H1 (cell line): ENCODE measurements at regions not wholly inside any gene's neighbourhood (a gene's known extent, or its start where the extent isn't known, plus 50 kb on each side); places are given as distances from the start of the nearest gene placed in this dataset.

Experiments
- CTCF ChIA-PET: fragments of 300-600 bp; sonication (Branson Sonifier 250); formaldehyde crosslinking; loops from one replicate; lab custom pipeline; 2021; ENCODE audit not compliant: partially characterized antibody; lab: Charles Lee
- POLR2A ChIA-PET: fragments of 300-600 bp; sonication (Branson Sonifier 250); formaldehyde crosslinking; loops from one replicate; lab custom pipeline; 2021; ENCODE audit warnings: inconsistent platforms; ENCODE audit not compliant: partially characterized antibody; lab: Charles Lee
- DNase-seq, 2 experiments: peaks; one replicate each; pipeline versions ENCODE4 v3.0.0 to v3.0.0-alpha.2; 2010 to 2022; ENCODE audit warnings: low spot score in 2 of 2, low read depth in 1 of 2, mixed read lengths in 1 of 2
- FAIRE-seq: peaks from 2 replicates; lab custom pipeline; 2011; peaks lifted over from hg19 to GRCh38; lab: Jason Lieb, UNC
- H2AFZ ChIP-seq: 2 replicates; pipeline ENCODE4 v1.8.1; 2012; ENCODE audit warnings: low read length, inconsistent platforms
- H2AK5ac ChIP-seq: 2 replicates; pipeline ENCODE4 v1.6.1; 2013; ENCODE audit warnings: low read depth, low read length
- H2BK120ac ChIP-seq: replicated peaks from 2 replicates; pipeline ENCODE3; 2013; ENCODE audit warnings: low read depth, low read length, inconsistent platforms
- H2BK12ac ChIP-seq: 2 replicates; pipeline ENCODE4 v1.6.1; 2013; ENCODE audit warnings: low read depth, low read length
- H2BK15ac ChIP-seq: 2 replicates; pipeline ENCODE4 v1.6.1; 2013; ENCODE audit warnings: low read length
- H2BK20ac ChIP-seq: 2 replicates; pipeline ENCODE4 v1.6.1; 2013; ENCODE audit warnings: low read length
- H2BK5ac ChIP-seq: 2 replicates; pipeline ENCODE4 v1.6.1; 2013; ENCODE audit warnings: low read depth, low read length
- H3K14ac ChIP-seq: 2 replicates; pipeline ENCODE4 v1.6.1; 2013; ENCODE audit warnings: inconsistent platforms; ENCODE audit not compliant: insufficient read length
- H3K18ac ChIP-seq: 2 replicates; pipeline ENCODE4 v1.6.1; 2013; ENCODE audit warnings: low read length; ENCODE audit errors: extremely low read depth
- H3K23ac ChIP-seq: 2 replicates; pipeline ENCODE4 v1.6.1; 2013; ENCODE audit warnings: inconsistent platforms; ENCODE audit not compliant: insufficient read length
- H3K23me2 ChIP-seq: 2 replicates; pipeline ENCODE4 v1.6.1; 2013; ENCODE audit warnings: low read depth, low read length
- H3K27ac ChIP-seq: 2 replicates; pipeline ENCODE4 v1.6.1; 2011; ENCODE audit warnings: low read depth, low read length, inconsistent platforms
- H3K27me3 ChIP-seq, 4 experiments: replicated peaks in 1 of 4; 1 replicate in 1 of 4; 2 replicates in 3 of 4; pipeline versions ENCODE4 v1.6.1 to v1.8.1; 2011 to 2013; ENCODE audit warnings: low read length in 3 of 4, mild to moderate bottlenecking in 3 of 4, inconsistent platforms in 2 of 4, mixed read lengths in 2 of 4, moderate library complexity in 1 of 4; ENCODE audit not compliant: control insufficient read depth in 3 of 4, insufficient read depth in 3 of 4; ENCODE audit errors: extremely low read depth in 1 of 4
- H3K36me3 ChIP-seq, 4 experiments: 2 replicates each; pipeline versions ENCODE4 v1.6.1 to v1.8.1; 2011 to 2013; ENCODE audit warnings: mild to moderate bottlenecking in 4 of 4, low read length in 3 of 4, moderate library complexity in 2 of 4, control low read depth in 1 of 4, inconsistent platforms in 1 of 4; ENCODE audit not compliant: insufficient read depth in 4 of 4, control insufficient read depth in 2 of 4
- H3K4ac ChIP-seq: replicated peaks from 2 replicates; pipeline ENCODE3; 2013; ENCODE audit warnings: low read length, low read depth, mixed read lengths, inconsistent platforms; ENCODE audit not compliant: insufficient read length
- H3K4me1 ChIP-seq, 4 experiments: replicated peaks in 1 of 4; 1 replicate in 1 of 4; 2 replicates in 3 of 4; pipeline versions ENCODE4 v1.6.1 to v1.8.1; 2011 to 2013; ENCODE audit warnings: low read length in 3 of 4, inconsistent platforms in 2 of 4, mixed read lengths in 1 of 4; ENCODE audit not compliant: insufficient read depth in 4 of 4, control insufficient read depth in 3 of 4
- H3K4me2 ChIP-seq, 2 experiments: 2 replicates each; pipeline versions ENCODE4 v1.6.1 to v1.8.1; 2011 to 2013; ENCODE audit warnings: low read depth in 2 of 2, low read length in 2 of 2, control low read depth in 1 of 2, inconsistent platforms in 1 of 2, mild to moderate bottlenecking in 1 of 2; ENCODE audit not compliant: insufficient read depth in 1 of 2
- H3K4me3 ChIP-seq, 4 experiments: fragments of 200-600, 300-600 bp in 1 of 4; sonication (generic), shearing (Covaris generic), sonication (Bioruptor Twin) in 1 of 4; 2 replicates each; pipeline versions ENCODE4 v1.5.1 to v1.8.1; 2011 to 2016; ENCODE audit warnings: low read length in 4 of 4, low read depth in 3 of 4, control low read depth in 2 of 4, inconsistent platforms in 2 of 4, mild to moderate bottlenecking in 2 of 4, mixed read lengths in 1 of 4, moderate library complexity in 1 of 4; ENCODE audit not compliant: insufficient read depth in 2 of 4; ENCODE audit errors: extremely low read depth in 1 of 4
- H3K56ac ChIP-seq: replicated peaks from 2 replicates; pipeline ENCODE3; 2013; ENCODE audit warnings: low read depth, mild to moderate bottlenecking, mixed read lengths, low read length, inconsistent platforms; ENCODE audit not compliant: insufficient read length
- H3K79me1 ChIP-seq: 2 replicates; pipeline ENCODE4 v1.6.1; 2013; ENCODE audit warnings: low read depth, low read length, control low read depth
- H3K79me2 ChIP-seq, 2 experiments: 2 replicates each; pipeline versions ENCODE4 v1.6.1 to v1.8.1; 2012 to 2013; ENCODE audit warnings: low read length in 2 of 2, mild to moderate bottlenecking in 2 of 2, inconsistent platforms in 1 of 2; ENCODE audit not compliant: insufficient read depth in 2 of 2, control insufficient read depth in 1 of 2
- H3K9ac ChIP-seq, 4 experiments: replicated peaks in 1 of 4; 1 replicate in 1 of 4; 2 replicates in 3 of 4; pipeline versions ENCODE4 v1.6.1 to v1.8.1; 2011 to 2013; ENCODE audit warnings: low read depth in 3 of 4, low read length in 3 of 4, control low read depth in 2 of 4, mild to moderate bottlenecking in 2 of 4, moderate library complexity in 2 of 4, inconsistent platforms in 1 of 4; ENCODE audit errors: extremely low read depth in 1 of 4
- H3K9me3 ChIP-seq, 2 experiments: 2 replicates each; pipeline versions ENCODE4 v1.6.1 to v1.8.1; 2012 to 2013; ENCODE audit warnings: mild to moderate bottlenecking in 2 of 2, moderate library complexity in 2 of 2, control low read depth in 1 of 2, inconsistent platforms in 1 of 2, low read depth in 1 of 2, low read length in 1 of 2, mixed read lengths in 1 of 2; ENCODE audit not compliant: insufficient read depth in 2 of 2
- H4K20me1 ChIP-seq, 2 experiments: replicated peaks in 1 of 2; 2 replicates each; pipeline versions ENCODE3 to v1.8.1; 2011 to 2013; ENCODE audit warnings: inconsistent platforms in 2 of 2, low read length in 2 of 2, mild to moderate bottlenecking in 1 of 2; ENCODE audit not compliant: insufficient read depth in 2 of 2, control insufficient read depth in 1 of 2
- H4K5ac ChIP-seq: 2 replicates; pipeline ENCODE4 v1.6.1; 2013; ENCODE audit warnings: low read length, low read depth, mixed read lengths, inconsistent platforms; ENCODE audit not compliant: insufficient read length
- H4K8ac ChIP-seq: 2 replicates; pipeline ENCODE4 v1.8.0; 2013; ENCODE audit warnings: mild to moderate bottlenecking, moderate library complexity, low read length, inconsistent platforms; ENCODE audit not compliant: insufficient read depth; ENCODE audit errors: extremely low read depth
- H4K91ac ChIP-seq: replicated peaks from 2 replicates; pipeline ENCODE3; 2013; ENCODE audit warnings: low read length, mixed read lengths, inconsistent platforms; ENCODE audit not compliant: insufficient read length
- BRCA1 ChIP-seq: IDR thresholded peaks from 2 replicates; pipeline ENCODE4 v1.6.1; 2012; ENCODE audit warnings: low read depth, low read length, improper control_type of control experiment
- CEBPB ChIP-seq: IDR thresholded peaks from 2 replicates; pipeline ENCODE4 v1.6.1; 2012; ENCODE audit warnings: low read depth, low read length
- MAFK ChIP-seq: IDR thresholded peaks from 2 replicates; pipeline ENCODE4 v1.6.1; 2012; ENCODE audit warnings: low read depth, mild to moderate bottlenecking, improper control_type of control experiment, low read length
- NANOG ChIP-seq: IDR thresholded peaks from 2 replicates; pipeline ENCODE4 v1.6.1; 2011; ENCODE audit warnings: low read length, low read depth, mild to moderate bottlenecking, inconsistent platforms; ENCODE audit not compliant: insufficient read depth, poor library complexity, severe bottlenecking
- POLR2A ChIP-seq, 2 experiments: IDR thresholded peaks; 1 replicate in 1 of 2; 2 replicates in 1 of 2; pipeline ENCODE4 v1.6.1; 2011; ENCODE audit warnings: low read depth in 2 of 2, low read length in 2 of 2, mild to moderate bottlenecking in 2 of 2; ENCODE audit errors: control extremely low read depth in 1 of 2
- RAD21 ChIP-seq, 2 experiments: IDR thresholded peaks in 1 of 2; conservative IDR thresholded peaks in 1 of 2; 2 replicates each; pipeline ENCODE4 v1.6.1; 2011; ENCODE audit warnings: low read depth in 2 of 2, low read length in 2 of 2, improper control_type of control experiment in 1 of 2, inconsistent platforms in 1 of 2, mild to moderate bottlenecking in 1 of 2, moderate library complexity in 1 of 2
- TCF12 ChIP-seq: IDR thresholded peaks from 2 replicates; pipeline ENCODE4 v1.6.1; 2011; ENCODE audit warnings: low read depth, mild to moderate bottlenecking, low read length
- USF2 ChIP-seq: IDR thresholded peaks from 2 replicates; pipeline ENCODE4 v1.6.1; 2011; ENCODE audit warnings: low read length, improper control_type of control experiment
- ZNF274 ChIP-seq: IDR thresholded peaks from 2 replicates; pipeline ENCODE4 v1.7.0; 2012; ENCODE audit warnings: low read length, borderline replicate concordance; ENCODE audit errors: extremely low read depth
- WGBS, 2 experiments: shearing (Covaris generic) in 1 of 2; methylation state at CpG; one replicate each; pipeline versions ENCODE4 v1.1.6 to v1.1.7; 2013 to 2015; ENCODE audit warnings: low lambda C conversion rate in 2 of 2, mixed read lengths in 2 of 2, inconsistent platforms in 1 of 2, low coverage in 1 of 2, missing lambda C conversion rate in 1 of 2; ENCODE audit not compliant: insufficient replicate concordance in 2 of 2, insufficient coverage in 1 of 2, insufficient read length in 1 of 2; ENCODE audit errors: extremely low coverage in 1 of 2, missing lambda C conversion rate in 1 of 2; 5-methylcytosine and 5-hydroxymethylcytosine counted together

DNA sequence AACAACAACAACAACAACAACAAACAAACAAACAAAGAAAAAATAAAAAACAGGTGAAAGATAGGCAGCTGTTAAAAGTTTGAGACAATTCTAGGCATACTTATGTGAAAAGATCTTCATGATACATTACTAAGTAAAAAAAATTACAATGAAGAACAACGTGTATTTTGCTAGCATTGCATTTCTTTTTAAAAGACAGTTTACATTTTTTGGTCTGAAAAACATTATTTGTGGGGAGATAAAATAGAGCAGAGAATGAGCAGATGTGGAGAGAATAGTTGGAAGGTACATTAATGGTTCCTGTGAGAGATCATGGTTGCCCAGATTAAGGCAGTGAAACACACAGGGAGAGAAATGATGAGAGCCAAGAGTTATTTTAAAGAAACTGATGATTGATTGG lies 210.2 kb upstream of the MKLN1 start:
- Histone ChIP-seq H4K5ac (no peak overlapping the region), H2BK5ac (no peak overlapping the region), H3K18ac (no peak overlapping the region), H3K14ac (no peak overlapping the region), H4K8ac (no peak overlapping the region), H3K27me3 (no peaks in the 10 kb centered on the region; a peak in 1 of 7 replicates), H3K9me3 (peaks cover 14 to 22% of the 10 kb centered on the region in 2 experiments), H2AFZ (no peak overlapping the region), H3K9ac (no peak overlapping the region), H3K56ac (no peak overlapping the region), H3K36me3 (no peaks in the 10 kb centered on the region; a peak in 1 of 8 replicates), H3K4me1 (no peaks in the 10 kb centered on the region), H2AK5ac (no peak overlapping the region), H4K91ac (no peak overlapping the region), H3K4me3 (no peak overlapping the region), H2BK20ac (no peak overlapping the region), H3K4ac (no peak overlapping the region), H2BK15ac (no peak overlapping the region), H3K27ac (no peak overlapping the region), H4K20me1 (no peaks in the 10 kb centered on the region), H3K23ac (no peak overlapping the region), H2BK12ac (no peak overlapping the region), H3K23me2 (no peaks in the 10 kb centered on the region), H3K79me2 (no peaks in the 10 kb centered on the region), H2BK120ac (no peak overlapping the region), H3K79me1 (no peaks in the 10 kb centered on the region), H3K4me2 (no peak overlapping the region)
- WGBS, 2 experiments, result 100% methylated on average over 1 of the region's 1 CpG; no CpG with 5 or more reads in 1 of the 2 experiments
- DNase-seq (no peak), FAIRE-seq (no peak)
- ChIA-PET CTCF (interaction anchor here (0.6 kb wide), 1 partner anchor 49 kb away, joined by 3 read pairs; no protein-coding TSS in a partner anchor), POLR2A (no interaction called here)
- no peak for TF ChIP-seq NANOG
- no peak for TF ChIP-seq TCF12
- no peak for TF ChIP-seq RAD21 (IDR thresholded peaks at IDR 0.05 in 1 of 2, conservative IDR thresholded peaks at IDR 0.05 in 1 of 2; ENCODE audit: low read depth in 2 of 2, low read length in 2 of 2)
- TF ChIP-seq BRCA1, result no peak
- TF ChIP-seq POLR2A (IDR thresholded peaks at IDR 0.05; ENCODE audit: control extremely low read depth in 1 of 2, low read depth in 2 of 2, low read length in 2 of 2), result no peak
- no peak for TF ChIP-seq CEBPB
- TF ChIP-seq MAFK, result no peak
- no peak for TF ChIP-seq USF2
- TF ChIP-seq ZNF274, result no peak
